GM18907 (cell line): ENCODE measurements at regions not wholly inside any gene's neighbourhood (a gene's known extent, or its start where the extent isn't known, plus 50 kb on each side); places are given as distances from the start of the nearest gene placed in this dataset.

Experiments
- ATAC-seq: cut with Tn5 transposase; IDR thresholded peaks from one replicate; pipeline ENCODE4 v1.9.1; 2021; ENCODE audit warnings: mild to moderate bottlenecking, moderate library complexity; ENCODE audit not compliant: unreplicated experiment

GRCh38 chr6:41404182-41404845 lies 68.9 kb downstream of the NCR2 start:
- ATAC-seq, result no peak

DNA sequence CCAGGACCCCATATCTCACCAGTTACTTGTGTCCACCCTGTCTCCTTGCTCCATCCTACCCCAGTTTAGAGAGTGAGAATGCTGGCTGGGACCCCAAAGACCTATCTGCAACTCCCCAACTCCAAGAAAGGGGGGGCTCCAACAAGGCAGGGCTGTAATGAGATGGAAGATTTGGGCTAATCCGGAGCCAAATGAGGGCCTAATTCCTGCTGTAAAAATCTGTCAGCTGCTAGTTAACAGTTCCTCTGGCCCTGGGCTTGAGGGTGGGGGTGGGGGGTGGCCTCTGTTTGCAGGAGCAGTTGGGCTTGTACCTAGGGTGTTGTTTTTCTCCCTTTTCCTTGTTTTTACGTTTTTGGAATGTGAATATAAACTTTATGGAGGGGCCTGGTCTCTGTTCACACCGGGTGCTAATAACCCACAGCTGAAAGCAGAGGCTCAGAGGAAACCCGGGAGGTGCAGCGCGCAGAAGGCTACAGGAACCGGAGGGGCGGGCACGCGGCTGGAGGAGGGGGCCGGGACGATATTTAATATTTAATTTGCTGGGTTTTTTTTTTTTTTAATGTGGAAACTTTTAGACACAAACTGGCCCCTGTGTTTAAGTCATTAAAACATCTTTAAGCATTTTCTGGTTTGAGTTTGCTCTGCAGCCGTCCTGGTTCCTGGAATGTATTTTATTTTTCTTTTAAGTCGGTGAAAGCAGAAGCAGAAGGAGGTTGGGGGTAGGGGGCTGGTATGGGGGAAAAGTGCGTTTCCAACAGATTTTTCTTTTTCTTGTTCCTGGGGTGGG lies 70.7 kb downstream of the NCR2 start:
- no peak for ATAC-seq

DNA sequence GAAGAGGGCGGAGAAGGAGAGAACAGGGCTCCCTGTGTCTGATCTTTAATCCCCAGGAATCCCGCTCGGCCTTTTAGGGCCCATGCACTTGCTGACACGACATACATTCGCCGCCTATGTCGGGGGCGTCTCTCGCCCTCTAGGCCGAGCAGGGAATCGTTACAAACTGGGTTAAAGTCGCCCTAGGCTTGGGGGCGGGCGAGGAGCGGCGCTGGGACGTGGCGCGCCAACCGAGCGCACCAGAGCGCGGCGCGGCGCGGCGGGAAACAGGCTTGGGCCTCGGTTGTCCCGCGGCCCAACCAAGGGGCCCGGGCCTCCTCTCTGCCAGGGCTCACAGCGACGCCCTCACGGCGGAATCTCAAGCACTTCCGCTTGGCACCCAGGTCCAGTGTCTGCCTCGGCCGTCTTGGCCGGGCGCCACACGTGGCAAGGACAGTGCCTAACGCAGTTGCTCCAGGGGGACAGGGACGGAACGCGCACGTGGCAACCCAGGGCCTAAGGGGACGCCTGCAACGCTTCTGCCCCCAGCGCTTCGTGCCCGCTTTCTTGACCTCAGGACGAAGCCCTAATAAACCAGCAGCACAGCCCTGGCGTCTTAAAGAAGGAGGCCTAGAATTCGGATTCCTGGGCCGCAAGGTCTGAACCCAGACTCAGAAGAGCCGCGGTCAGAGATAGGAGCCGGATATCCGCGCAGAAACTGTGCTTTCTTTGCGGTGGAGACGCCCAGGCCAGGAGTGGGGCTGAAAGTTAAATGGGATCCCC lies 71.5 kb downstream of the NCR2 start:
- no peak for ATAC-seq

DNA sequence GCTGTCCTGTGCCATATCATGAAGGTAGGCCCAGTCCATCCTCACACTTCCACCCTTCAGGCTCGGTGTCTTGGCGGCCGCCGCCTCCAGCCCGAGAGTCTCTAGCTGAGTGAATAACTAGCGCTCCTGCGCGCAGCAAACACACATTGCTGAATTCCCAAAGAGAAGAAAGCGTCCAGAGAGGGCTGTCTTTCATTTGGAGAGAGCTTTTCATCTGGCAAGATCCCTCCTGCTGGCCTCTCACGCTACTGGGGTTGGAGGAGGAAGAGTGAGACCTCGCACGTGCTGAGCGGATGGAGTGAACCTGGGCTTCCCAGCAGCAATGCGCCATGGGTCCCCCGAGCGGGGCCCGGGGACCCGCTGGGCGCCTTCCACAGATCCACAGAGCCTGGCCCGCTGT lies 73.2 kb downstream of the NCR2 start:
- ATAC-seq, result no peak

- no peak for ATAC-seq
These were observed 73.6 kb downstream of the NCR2 start for GRCh38 chr6:41408982-41409381.

- ATAC-seq, result no peak
These were observed 74.1 kb downstream of the NCR2 start for GRCh38 chr6:41409489-41409888.

GRCh38 chr6:41411961-41412360 lies 76.6 kb downstream of the NCR2 start:
- ATAC-seq, result no peak

GRCh38 chr6:41413250-41413649 lies 77.8 kb downstream of the NCR2 start:
- ATAC-seq, result no peak

DNA sequence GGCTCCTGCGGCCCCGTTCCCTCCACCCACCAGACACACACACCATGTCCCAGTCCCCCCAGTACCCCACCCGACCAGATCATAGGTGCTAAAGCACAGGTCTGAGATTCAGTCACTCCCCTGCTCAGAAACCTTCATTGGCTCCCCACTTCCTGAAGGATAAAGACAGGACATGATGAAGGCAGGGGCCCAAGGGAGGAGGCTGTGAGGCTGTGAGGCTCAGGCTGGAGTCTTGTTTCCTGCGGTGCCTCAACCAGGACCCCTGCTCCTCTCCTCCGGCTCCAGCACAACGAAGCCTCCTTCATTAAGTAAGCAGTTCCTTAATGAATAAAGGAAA lies 81.1 kb downstream of the NCR2 start:
- ATAC-seq, result no peak

- no peak for ATAC-seq
These were observed 83.3 kb downstream of the NCR2 start for GRCh38 chr6:41418741-41419140.

DNA sequence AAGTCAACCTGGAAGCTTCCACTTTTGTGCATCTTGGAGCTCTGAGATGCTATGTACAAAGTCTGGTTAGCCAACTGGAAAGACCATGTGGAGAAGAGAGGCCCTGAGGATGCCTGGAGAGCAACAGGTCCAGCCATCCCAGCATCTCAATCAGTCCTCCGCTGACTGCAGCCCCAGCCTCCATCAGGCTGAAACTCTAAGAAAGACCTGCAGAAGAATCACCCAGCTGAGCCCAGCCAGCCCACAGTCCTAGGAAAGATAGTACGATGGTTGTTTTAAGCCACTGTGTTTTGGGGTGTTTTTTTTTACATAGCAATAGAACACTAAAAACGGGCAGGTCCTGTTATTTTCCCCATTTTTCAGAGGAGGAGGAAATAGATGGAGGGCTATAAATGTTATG lies 84.0 kb downstream of the NCR2 start:
- no peak for ATAC-seq

DNA sequence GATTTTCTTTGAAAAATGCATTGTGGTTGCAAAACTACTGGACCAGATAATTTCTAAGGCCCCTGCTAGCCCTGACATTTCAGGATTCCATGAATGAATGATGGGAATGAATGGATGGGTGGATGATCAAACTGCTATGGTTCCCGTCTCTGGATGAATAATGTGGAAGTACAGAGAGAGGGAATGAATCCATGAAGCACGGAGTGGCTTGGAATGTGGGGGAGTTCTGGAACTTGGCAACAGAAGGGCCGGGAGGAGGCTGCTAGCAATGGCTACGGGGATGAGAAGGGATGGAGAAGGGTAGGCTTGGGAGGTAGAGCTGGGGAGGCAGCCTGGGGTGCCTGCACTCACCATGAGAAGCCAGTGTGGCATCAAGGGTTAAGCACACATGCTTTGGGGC lies 84.8 kb downstream of the NCR2 start:
- no peak for ATAC-seq

DNA sequence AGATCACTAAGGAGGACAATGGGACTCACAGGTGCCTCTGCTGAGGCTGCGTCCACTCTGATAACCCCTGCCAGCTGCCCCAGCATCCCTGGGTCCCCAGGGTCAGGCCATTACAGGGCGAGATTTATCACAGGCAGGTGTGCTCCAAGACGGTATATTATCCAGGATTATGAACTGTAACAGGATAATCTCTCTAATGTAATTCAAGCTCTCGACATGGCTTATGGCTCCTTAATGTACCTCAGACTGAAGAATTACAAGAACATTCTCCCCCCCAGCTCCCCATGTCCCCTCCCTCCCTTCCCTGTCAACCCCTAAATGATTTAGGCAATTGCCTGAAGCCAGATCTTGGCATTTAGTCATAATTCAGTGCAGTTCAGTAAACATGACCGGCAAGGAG lies 86.8 kb downstream of the NCR2 start:
- no peak for ATAC-seq

GRCh38 chr6:41423002-41423401 lies 87.6 kb downstream of the NCR2 start:
- ATAC-seq, result no peak

- peak; percentile 49 for ATAC-seq
These were observed 89.1 kb downstream of the NCR2 start for GRCh38 chr6:41424370-41425058.

GRCh38 chr6:41425511-41425910 lies 90.1 kb downstream of the NCR2 start:
- ATAC-seq, result no peak

- no peak for ATAC-seq
These were observed 91.0 kb downstream of the NCR2 start for GRCh38 chr6:41426438-41426851.

DNA sequence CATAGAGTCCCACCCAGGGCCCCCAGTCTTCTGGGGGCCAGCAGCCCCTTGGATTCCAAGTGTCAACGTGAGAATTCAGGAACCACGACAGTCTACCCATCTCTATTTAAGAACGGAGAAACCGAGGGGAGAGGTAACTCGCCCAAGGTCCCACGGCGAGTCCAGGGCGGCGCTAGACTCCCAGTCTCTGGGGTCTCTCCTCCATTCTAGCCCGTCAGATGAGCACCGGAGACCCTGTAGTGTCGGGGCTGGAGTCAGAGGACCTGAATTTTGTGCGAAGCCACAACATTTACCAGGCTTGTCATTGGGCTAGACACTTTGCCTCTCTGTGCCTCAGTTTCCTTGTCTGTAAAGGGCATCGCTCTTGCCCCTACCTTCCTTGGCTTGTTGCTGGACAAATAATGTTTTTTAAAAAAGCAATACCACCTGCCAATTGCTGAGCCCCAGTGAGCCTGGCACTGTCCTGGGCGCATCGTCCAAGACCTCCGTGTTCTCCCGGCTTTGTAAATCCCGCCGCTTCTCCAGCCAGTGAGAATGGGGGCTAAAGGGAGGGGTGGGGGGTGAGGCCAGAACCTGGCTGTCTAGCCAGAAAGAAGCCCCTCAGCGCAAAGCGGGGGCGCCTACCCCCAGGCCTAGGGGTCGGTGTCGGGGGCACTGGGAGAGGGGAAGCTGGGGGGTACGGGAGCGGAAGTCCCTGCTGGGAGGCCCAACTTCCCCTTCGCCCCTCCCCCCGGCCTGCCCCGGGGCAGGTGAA lies 91.7 kb downstream of the NCR2 start:
- ATAC-seq, result no peak

GRCh38 chr6:41427642-41428335 lies 92.4 kb downstream of the NCR2 start:
- ATAC-seq, result no peak

- ATAC-seq, result no peak
These were observed 93.1 kb downstream of the NCR2 start for GRCh38 chr6:41428336-41428995.
